ENCODE measurements at regions not wholly inside any gene's neighbourhood (a gene's known extent, or its start where the extent isn't known, plus 50 kb on each side); places are given as distances from the start of the nearest gene placed in this dataset.

- peaks cover 0 to 1% (median 0%) of the 10 kb centered on the region in 3 donors for H3K27me3 Mint-ChIP-seq (ENCODE audit: low read depth in 3 of 3)
- H3K27ac Mint-ChIP-seq = no peak overlapping the region
- no CpG with 5 or more reads among the region's 2 CpGs for WGBS (ENCODE audit: insufficient coverage)
Observed at GRCh38 chr11:42311944-42312343, 852.5 kb upstream of the LRRC4C start.

GRCh38 chr11:42315267-42315666, 855.8 kb upstream of the LRRC4C start:
- TF ChIP-seq CTCF (IDR thresholded peaks at IDR 0.05) = no peak
- H3K27me3 ChIP-seq (ENCODE audit: control insufficient read depth in 2 of 2, insufficient read depth in 2 of 2, low read length in 2 of 2) = no peaks in the 10 kb centered on the region
- H3K79me2 ChIP-seq (ENCODE audit: insufficient read depth, low read length) = no peaks in the 10 kb centered on the region
- H3K9ac ChIP-seq (ENCODE audit: insufficient read depth, low read length, poor library complexity, severe bottlenecking) = no peak overlapping the region
- DNase-seq = no peak
- no peaks in the 10 kb centered on the region for H3K36me3 Mint-ChIP-seq
- H3K9me3 ChIP-seq (replicated peaks in 1 of 2; ENCODE audit: control insufficient read depth in 1 of 2, insufficient read depth in 1 of 2, low read length in 2 of 2) = no peaks in the 10 kb centered on the region
- no peak overlapping the region for H3K27ac Mint-ChIP-seq
- peaks cover 0 to 1% (median 0%) of the 10 kb centered on the region in 3 donors for H3K27me3 Mint-ChIP-seq (ENCODE audit: low read depth in 3 of 3)
- 100% methylated on average over 1 of the region's 1 CpG for WGBS (ENCODE audit: insufficient coverage)
- H3K4me3 Mint-ChIP-seq = no peak overlapping the region
- no peaks in the 10 kb centered on the region for H3K4me1 Mint-ChIP-seq
- no peak overlapping the region for H3K4me2 ChIP-seq (replicated peaks; ENCODE audit: extremely low read depth, low read length, poor library complexity, severe bottlenecking)
- no peak overlapping the region for H3K27ac ChIP-seq (ENCODE audit: low read depth in 1 of 2, low read length in 2 of 2)
- H4K20me1 ChIP-seq (ENCODE audit: insufficient read depth, low read length) = no peaks in the 10 kb centered on the region
- no peak overlapping the region for H3K4me3 ChIP-seq (replicated peaks in 1 of 3; ENCODE audit: low read depth in 2 of 3, low read length in 3 of 3)
- peaks cover 0 to 7% (median 0%) of the 10 kb centered on the region in 7 donors for H3K9me3 Mint-ChIP-seq
- no peaks in the 10 kb centered on the region for H3K36me3 ChIP-seq (replicated peaks in 1 of 2; ENCODE audit: control insufficient read depth in 1 of 2, insufficient read depth in 2 of 2, low read length in 2 of 2)
- intact Hi-C loops (cut with micrococcal nuclease) = no loop called here
- no peaks in the 10 kb centered on the region for H3K4me1 ChIP-seq (ENCODE audit: control insufficient read depth in 1 of 2, insufficient read depth in 2 of 2, low read length in 2 of 2)
- H2AFZ ChIP-seq (ENCODE audit: insufficient read depth, low read depth, low read length, poor library complexity, severe bottlenecking) = no peak overlapping the region

More at GRCh38 chr11:42311944-42312343, 852.5 kb upstream of the LRRC4C start:
- Mint-ChIP-seq H3K4me3 (no peak overlapping the region), H3K36me3 (no peaks in the 10 kb centered on the region), H3K9me3 (peaks cover 0 to 7% (median 0%) of the 10 kb centered on the region in 7 donors), H3K4me1 (no peaks in the 10 kb centered on the region)
- intact Hi-C loops (cut with micrococcal nuclease) = no loop called here
- no peak for DNase-seq
- no peaks in the 10 kb centered on the region for H3K36me3 ChIP-seq (replicated peaks in 1 of 2; ENCODE audit: control insufficient read depth in 1 of 2, insufficient read depth in 2 of 2, low read length in 2 of 2)
- H3K27ac ChIP-seq (ENCODE audit: low read depth in 1 of 2, low read length in 2 of 2) = no peak overlapping the region
- no peak overlapping the region for H3K4me2 ChIP-seq (replicated peaks; ENCODE audit: extremely low read depth, low read length, poor library complexity, severe bottlenecking)
- no peaks in the 10 kb centered on the region for H3K4me1 ChIP-seq (ENCODE audit: control insufficient read depth in 1 of 2, insufficient read depth in 2 of 2, low read length in 2 of 2)
- no peaks in the 10 kb centered on the region for H4K20me1 ChIP-seq (ENCODE audit: insufficient read depth, low read length)
- H3K79me2 ChIP-seq (ENCODE audit: insufficient read depth, low read length) = no peaks in the 10 kb centered on the region
- no peak overlapping the region for H3K9ac ChIP-seq (ENCODE audit: insufficient read depth, low read length, poor library complexity, severe bottlenecking)
- H2AFZ ChIP-seq (ENCODE audit: insufficient read depth, low read depth, low read length, poor library complexity, severe bottlenecking) = no peak overlapping the region
- TF ChIP-seq CTCF (IDR thresholded peaks at IDR 0.05) = no peak
- no peaks in the 10 kb centered on the region for H3K9me3 ChIP-seq (replicated peaks in 1 of 2; ENCODE audit: control insufficient read depth in 1 of 2, insufficient read depth in 1 of 2, low read length in 2 of 2)
- H3K4me3 ChIP-seq (replicated peaks in 1 of 3; ENCODE audit: low read depth in 2 of 3, low read length in 3 of 3) = no peak overlapping the region
- H3K27me3 ChIP-seq (ENCODE audit: control insufficient read depth in 2 of 2, insufficient read depth in 2 of 2, low read length in 2 of 2) = no peaks in the 10 kb centered on the region
